ENCODE measurements at regions not wholly inside any gene's neighbourhood (a gene's known extent, or its start where the extent isn't known, plus 50 kb on each side); places are given as distances from the start of the nearest gene placed in this dataset.
"Not testable (repeated sequence)": the region's sequence is repeated elsewhere in the genome, so short reads cannot be mapped to it uniquely, and the experiment has no call there.

DNA sequence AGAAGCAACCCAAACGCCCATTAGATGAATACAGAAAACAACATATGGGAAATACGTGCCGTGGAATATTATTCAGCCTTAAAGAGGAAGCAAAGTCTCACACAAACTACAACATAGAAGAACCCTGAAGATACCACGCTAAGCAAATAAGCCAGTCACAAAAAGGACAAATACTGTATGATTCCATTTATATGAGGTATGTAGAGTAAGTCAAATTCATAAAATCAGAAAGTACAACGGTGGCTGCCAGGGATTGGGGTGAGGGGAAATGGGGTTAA, 54.2 kb downstream of the SIPA1L2 start:
- intact Hi-C loops (cut with DNase I; ENCODE audit: low total_unique reads), result no loop called here

GRCh38 chr1:232574889-232575762, 54.8 kb downstream of the SIPA1L2 start:
- intact Hi-C loops (cut with DNase I; ENCODE audit: low total_unique reads), result no loop called here
- Histone ChIP-seq H3K36me3 (no peaks in the 10 kb centered on the region), H3K4me1 (peaks cover 0 to 4% (median under 1%) of the 10 kb centered on the region in 4 donors), H3K27me3 (no peaks in the 10 kb centered on the region), H3K27ac (no peak overlapping the region), H3K9me3 (no peaks in the 10 kb centered on the region), H3K4me3 (peak overlapping the region; percentile 20 to 29)
- TF ChIP-seq, protein P1, sequence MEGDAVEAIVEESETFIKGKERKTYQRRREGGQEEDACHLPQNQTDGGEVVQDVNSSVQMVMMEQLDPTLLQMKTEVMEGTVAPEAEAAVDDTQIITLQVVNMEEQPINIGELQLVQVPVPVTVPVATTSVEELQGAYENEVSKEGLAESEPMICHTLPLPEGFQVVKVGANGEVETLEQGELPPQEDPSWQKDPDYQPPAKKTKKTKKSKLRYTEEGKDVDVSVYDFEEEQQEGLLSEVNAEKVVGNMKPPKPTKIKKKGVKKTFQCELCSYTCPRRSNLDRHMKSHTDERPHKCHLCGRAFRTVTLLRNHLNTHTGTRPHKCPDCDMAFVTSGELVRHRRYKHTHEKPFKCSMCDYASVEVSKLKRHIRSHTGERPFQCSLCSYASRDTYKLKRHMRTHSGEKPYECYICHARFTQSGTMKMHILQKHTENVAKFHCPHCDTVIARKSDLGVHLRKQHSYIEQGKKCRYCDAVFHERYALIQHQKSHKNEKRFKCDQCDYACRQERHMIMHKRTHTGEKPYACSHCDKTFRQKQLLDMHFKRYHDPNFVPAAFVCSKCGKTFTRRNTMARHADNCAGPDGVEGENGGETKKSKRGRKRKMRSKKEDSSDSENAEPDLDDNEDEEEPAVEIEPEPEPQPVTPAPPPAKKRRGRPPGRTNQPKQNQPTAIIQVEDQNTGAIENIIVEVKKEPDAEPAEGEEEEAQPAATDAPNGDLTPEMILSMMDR (IDR thresholded peaks at IDR 0.05), result no peak
- no peak for DNase-seq

More for the DNA sequence above, 54.2 kb downstream of the SIPA1L2 start:
- H3K4me1 ChIP-seq, result peaks cover 0 to 4% (median 0%) of the 10 kb centered on the region in 4 donors
- no peaks in the 10 kb centered on the region for H3K9me3 ChIP-seq
- TF ChIP-seq, protein P1 (IDR thresholded peaks at IDR 0.05), result no peak
- H3K27ac ChIP-seq, result no peak overlapping the region
- no peak for DNase-seq
- H3K4me3 ChIP-seq, result no peak overlapping the region
- no peaks in the 10 kb centered on the region for H3K27me3 ChIP-seq
- H3K36me3 ChIP-seq, result no peaks in the 10 kb centered on the region

DNA sequence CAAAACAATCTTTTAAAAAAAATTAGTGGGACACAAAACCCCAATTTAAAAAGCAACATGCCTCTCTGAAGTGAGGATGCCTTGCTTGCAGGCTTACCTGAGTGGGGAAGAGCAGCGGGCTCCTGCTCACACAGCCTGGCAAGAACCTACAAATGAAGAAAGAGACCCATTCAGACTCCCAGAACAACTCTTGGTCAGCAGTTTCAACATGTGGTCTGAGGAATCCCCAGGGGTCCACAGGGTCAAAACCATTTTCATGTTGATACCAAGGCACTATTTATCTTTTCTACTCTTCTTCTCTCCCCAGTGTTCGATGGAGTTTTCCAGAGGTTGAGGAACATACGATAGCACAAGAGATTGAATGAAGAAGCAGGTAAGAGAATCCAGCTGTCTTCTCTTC, 55.9 kb downstream of the SIPA1L2 start:
- DNase-seq, result no peak
- intact Hi-C loops (cut with DNase I; ENCODE audit: low total_unique reads), result no loop called here
- peaks cover 0 to 4% (median 2%) of the 10 kb centered on the region in 4 donors for H3K4me1 ChIP-seq
- no peak overlapping the region for H3K27ac ChIP-seq
- TF ChIP-seq, protein P1 (IDR thresholded peaks at IDR 0.05), result no peak
- no peaks in the 10 kb centered on the region for H3K36me3 ChIP-seq
- no peaks in the 10 kb centered on the region for H3K27me3 ChIP-seq
- no peaks in the 10 kb centered on the region for H3K9me3 ChIP-seq
- no peak overlapping the region for H3K4me3 ChIP-seq

- intact Hi-C loops (cut with DNase I; ENCODE audit: low total_unique reads), result no loop called here
- Histone ChIP-seq H3K27me3 (no peaks in the 10 kb centered on the region), H3K27ac (no peak overlapping the region), H3K9me3 (no peaks in the 10 kb centered on the region), H3K4me1 (peaks cover 0 to 4% (median 2%) of the 10 kb centered on the region in 4 donors), H3K36me3 (no peaks in the 10 kb centered on the region), H3K4me3 (no peak overlapping the region)
- TF ChIP-seq, protein P1 (IDR thresholded peaks at IDR 0.05), result no peak
- no peak for DNase-seq
Observed at GRCh38 chr1:232571523-232571922, 58.4 kb downstream of the SIPA1L2 start.

DNA sequence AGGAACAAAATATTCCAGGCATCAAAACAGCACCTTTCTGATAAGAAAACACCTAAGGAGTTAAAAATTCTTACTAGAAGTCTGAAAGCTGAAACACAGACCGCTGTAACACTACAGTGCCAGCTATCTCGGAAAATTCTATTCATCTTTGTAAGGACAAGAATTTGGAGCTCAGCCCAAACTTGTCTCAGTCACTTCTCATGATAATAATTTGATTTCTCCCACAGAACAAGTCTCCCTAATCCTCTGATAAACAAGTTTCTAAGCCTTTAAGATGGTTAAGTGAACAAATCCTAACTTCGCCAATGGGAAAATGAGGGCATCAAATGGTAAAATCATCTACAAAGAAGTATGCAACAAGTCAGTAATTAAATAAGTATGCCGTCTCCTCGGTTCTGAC, 59.9 kb downstream of the SIPA1L2 start:
- Histone ChIP-seq H3K4me3 (no peak overlapping the region), H3K27me3 (no peaks in the 10 kb centered on the region), H3K4me1 (peaks cover 0 to 4% (median 2%) of the 10 kb centered on the region in 4 donors), H3K36me3 (no peaks in the 10 kb centered on the region), H3K9me3 (no peaks in the 10 kb centered on the region), H3K27ac (no peak overlapping the region)
- DNase-seq, result no peak
- intact Hi-C loops (cut with DNase I; ENCODE audit: low total_unique reads), result no loop called here
- TF ChIP-seq, protein P1 (IDR thresholded peaks at IDR 0.05), result no peak

DNA sequence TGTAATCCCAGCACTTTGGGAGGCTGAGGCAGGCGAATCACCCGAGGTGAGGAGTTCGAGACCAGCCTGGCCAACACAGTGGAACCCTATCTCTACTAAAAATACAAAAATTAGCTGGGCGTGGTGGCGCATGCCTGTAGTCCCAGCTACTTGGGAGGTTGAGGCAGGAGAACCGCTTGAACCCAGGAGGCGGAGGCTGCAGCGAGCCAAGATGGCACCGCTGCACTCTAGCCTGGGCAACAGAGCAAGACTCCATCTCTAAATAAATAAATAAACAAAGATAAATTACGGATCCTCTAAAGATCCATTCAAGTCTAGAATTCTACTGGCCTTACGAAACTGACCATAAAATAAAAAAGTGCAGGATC, 60.4 kb downstream of the SIPA1L2 start:
- H3K27me3 ChIP-seq; H3K4me3 ChIP-seq; H3K27ac ChIP-seq; H3K4me1 ChIP-seq; H3K36me3 ChIP-seq; intact Hi-C loops (cut with DNase I; ENCODE audit: low total_unique reads); DNase-seq; H3K9me3 ChIP-seq: not testable (repeated sequence)

Measured in tibial artery (tissue), 4 donors.